ENCODE measurements at regions not wholly inside any gene's neighbourhood (a gene's known extent, or its start where the extent isn't known, plus 50 kb on each side); places are given as distances from the start of the nearest gene placed in this dataset.

DNA sequence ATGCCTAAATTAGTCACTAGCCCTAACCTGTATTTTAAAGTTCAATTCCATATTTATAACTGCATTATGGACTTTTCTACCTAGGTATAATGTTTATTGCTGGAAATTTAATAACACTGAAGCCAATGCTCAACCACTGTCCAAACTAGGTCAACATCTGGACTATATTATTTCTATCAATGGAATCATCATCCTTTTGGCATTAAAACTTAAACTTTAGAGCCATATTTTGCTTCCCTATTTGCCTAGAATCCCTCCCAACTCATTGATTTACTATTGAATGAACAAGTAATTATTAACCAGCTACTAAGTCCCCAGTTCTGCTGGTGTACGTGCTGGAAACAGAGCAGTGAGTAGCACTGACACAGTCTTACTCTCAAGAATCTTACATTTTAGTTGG is 291.7 kb upstream of the SPTLC3 start:
- Mint-ChIP-seq H3K9me3 (ENCODE audit: unreplicated experiment) (peaks cover 14% of the 10 kb centered on the region), H3K4me1 (ENCODE audit: insufficient read depth, unreplicated experiment) (no peaks in the 10 kb centered on the region), H3K27ac (ENCODE audit: low read depth, unreplicated experiment) (no peak overlapping the region), H3K36me3 (ENCODE audit: insufficient read depth, unreplicated experiment) (no peaks in the 10 kb centered on the region), H3K4me3 (ENCODE audit: unreplicated experiment) (no peak overlapping the region), H3K27me3 (ENCODE audit: insufficient read depth, unreplicated experiment) (peaks cover 11% of the 10 kb centered on the region)
- CTCF ChIA-PET: no interaction called here
- POLR2A ChIA-PET: no interaction called here
- no peak for TF ChIP-seq CTCF (IDR thresholded peaks at IDR 0.05; ENCODE audit: unreplicated experiment)
- intact Hi-C loops (cut with micrococcal nuclease): no loop called here
- DNase-seq (ENCODE audit: unreplicated experiment): no peak
- no TSS peak for BruUV-seq (replicated peaks)

GRCh38 chr20:12718619-12719018 is 290.2 kb upstream of the SPTLC3 start:
- CTCF ChIA-PET: no interaction called here
- H3K4me1 Mint-ChIP-seq (ENCODE audit: insufficient read depth, unreplicated experiment): no peaks in the 10 kb centered on the region
- H3K9me3 Mint-ChIP-seq (ENCODE audit: unreplicated experiment): peaks cover 14% of the 10 kb centered on the region
- no peak overlapping the region for H3K27ac Mint-ChIP-seq (ENCODE audit: low read depth, unreplicated experiment)
- no peaks in the 10 kb centered on the region for H3K36me3 Mint-ChIP-seq (ENCODE audit: insufficient read depth, unreplicated experiment)
- H3K27me3 Mint-ChIP-seq (ENCODE audit: insufficient read depth, unreplicated experiment): peaks cover 11% of the 10 kb centered on the region
- intact Hi-C loops (cut with micrococcal nuclease): no loop called here
- no peak for DNase-seq (ENCODE audit: unreplicated experiment)
- TF ChIP-seq CTCF (IDR thresholded peaks at IDR 0.05; ENCODE audit: unreplicated experiment): no peak
- no TSS peak for BruUV-seq (replicated peaks)
- POLR2A ChIA-PET: no interaction called here
- no peak overlapping the region for H3K4me3 Mint-ChIP-seq (ENCODE audit: unreplicated experiment)

DNA sequence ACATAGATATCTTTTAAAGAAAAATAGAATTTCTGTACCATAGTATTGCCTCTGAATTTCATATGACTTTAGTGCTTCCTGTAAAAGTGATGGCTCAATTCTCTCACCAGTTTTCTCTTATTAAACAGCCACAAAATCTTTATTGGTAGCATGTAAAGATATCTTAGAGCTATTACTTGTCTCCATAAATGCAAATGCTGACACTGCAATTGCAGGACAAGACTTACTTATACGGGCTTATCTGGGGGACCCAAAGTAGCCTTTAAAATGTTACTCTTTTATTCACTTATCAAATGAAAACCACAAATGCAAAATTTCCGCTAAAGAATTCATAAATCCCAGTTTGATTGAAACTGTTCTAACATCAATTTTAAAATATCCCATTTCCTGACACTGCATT is 287.1 kb upstream of the SPTLC3 start:
- POLR2A ChIA-PET: no interaction called here
- Mint-ChIP-seq H3K4me3 (ENCODE audit: unreplicated experiment) (no peak overlapping the region), H3K27me3 (ENCODE audit: insufficient read depth, unreplicated experiment) (no peaks in the 10 kb centered on the region), H3K9me3 (ENCODE audit: unreplicated experiment) (peaks cover 7% of the 10 kb centered on the region), H3K4me1 (ENCODE audit: insufficient read depth, unreplicated experiment) (no peaks in the 10 kb centered on the region), H3K36me3 (ENCODE audit: insufficient read depth, unreplicated experiment) (no peaks in the 10 kb centered on the region), H3K27ac (ENCODE audit: low read depth, unreplicated experiment) (no peak overlapping the region)
- BruUV-seq (replicated peaks): no TSS peak
- intact Hi-C loops (cut with micrococcal nuclease): no loop called here
- CTCF ChIA-PET: no interaction called here
- no peak for TF ChIP-seq CTCF (IDR thresholded peaks at IDR 0.05; ENCODE audit: unreplicated experiment)
- DNase-seq (ENCODE audit: unreplicated experiment): no peak

DNA sequence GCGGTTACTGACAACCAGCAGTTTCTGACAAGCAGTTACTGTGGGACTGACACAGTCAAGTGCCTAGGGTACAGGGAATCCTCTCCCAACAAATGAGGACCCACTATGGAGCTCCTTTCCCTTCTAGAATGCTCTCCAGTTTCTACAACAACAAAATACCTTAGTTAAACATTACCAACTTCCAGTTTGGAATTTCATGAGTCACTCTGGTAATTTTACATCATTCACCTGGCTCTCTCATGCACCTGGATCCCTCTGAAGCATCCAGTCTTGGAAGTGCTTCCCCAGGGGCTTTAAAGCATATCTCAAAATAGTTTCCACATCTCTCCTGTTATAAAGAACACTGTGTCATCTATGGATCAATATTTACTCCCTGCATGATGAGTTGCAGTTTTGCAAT is 286.7 kb upstream of the SPTLC3 start:
- H3K9me3 Mint-ChIP-seq (ENCODE audit: unreplicated experiment): peaks cover 7% of the 10 kb centered on the region
- no peaks in the 10 kb centered on the region for H3K27me3 Mint-ChIP-seq (ENCODE audit: insufficient read depth, unreplicated experiment)
- DNase-seq (ENCODE audit: unreplicated experiment): no peak
- TF ChIP-seq CTCF (IDR thresholded peaks at IDR 0.05; ENCODE audit: unreplicated experiment): no peak
- intact Hi-C loops (cut with micrococcal nuclease): no loop called here
- H3K4me3 Mint-ChIP-seq (ENCODE audit: unreplicated experiment): no peak overlapping the region
- H3K4me1 Mint-ChIP-seq (ENCODE audit: insufficient read depth, unreplicated experiment): no peaks in the 10 kb centered on the region
- ChIA-PET CTCF (no interaction called here), POLR2A (no interaction called here)
- H3K36me3 Mint-ChIP-seq (ENCODE audit: insufficient read depth, unreplicated experiment): no peaks in the 10 kb centered on the region
- BruUV-seq (replicated peaks): no TSS peak
- H3K27ac Mint-ChIP-seq (ENCODE audit: low read depth, unreplicated experiment): no peak overlapping the region

Data from MCF 10A (cell line).